ENCODE measurements at regions not wholly inside any gene's neighbourhood (a gene's known extent, or its start where the extent isn't known, plus 50 kb on each side); places are given as distances from the start of the nearest gene placed in this dataset.

GRCh38 chr12:111207761-111208160 is 161.1 kb downstream of the PHETA1 start:
- no peak overlapping the region for H3K27ac Mint-ChIP-seq
- no peaks in the 10 kb centered on the region for H3K36me3 Mint-ChIP-seq
- H3K4me1 Mint-ChIP-seq = no peaks in the 10 kb centered on the region
- H3K27me3 Mint-ChIP-seq = peaks cover 4% of the 10 kb centered on the region
- no peak overlapping the region for H3K4me3 Mint-ChIP-seq
- no peaks in the 10 kb centered on the region for H3K9me3 Mint-ChIP-seq

- Mint-ChIP-seq H3K27me3 (peaks cover 5% of the 10 kb centered on the region), H3K9me3 (no peaks in the 10 kb centered on the region), H3K4me1 (no peaks in the 10 kb centered on the region), H3K4me3 (no peak overlapping the region), H3K27ac (no peak overlapping the region), H3K36me3 (no peaks in the 10 kb centered on the region)
Observed at GRCh38 chr12:111204788-111205241, 164.1 kb downstream of the PHETA1 start.

GRCh38 chr12:111203969-111204368 is 164.9 kb downstream of the PHETA1 start:
- no peaks in the 10 kb centered on the region for H3K36me3 Mint-ChIP-seq

GRCh38 chr12:111203446-111203845 is 165.4 kb downstream of the PHETA1 start:
- Mint-ChIP-seq H3K36me3 (no peaks in the 10 kb centered on the region), H3K27ac (no peak overlapping the region), H3K4me1 (no peaks in the 10 kb centered on the region), H3K4me3 (no peak overlapping the region), H3K27me3 (peaks cover 4% of the 10 kb centered on the region), H3K9me3 (no peaks in the 10 kb centered on the region)

More at GRCh38 chr12:111203969-111204368, 164.9 kb downstream of the PHETA1 start:
- Mint-ChIP-seq H3K4me1 (no peaks in the 10 kb centered on the region), H3K27ac (no peak overlapping the region), H3K27me3 (peaks cover 5% of the 10 kb centered on the region), H3K9me3 (no peaks in the 10 kb centered on the region), H3K4me3 (no peak overlapping the region)

- Mint-ChIP-seq H3K27ac (no peak overlapping the region), H3K4me3 (no peak overlapping the region), H3K9me3 (no peaks in the 10 kb centered on the region), H3K36me3 (no peaks in the 10 kb centered on the region), H3K27me3 (peaks cover 4% of the 10 kb centered on the region), H3K4me1 (no peaks in the 10 kb centered on the region)
Observed at GRCh38 chr12:111202237-111202915, 166.5 kb downstream of the PHETA1 start.

GRCh38 chr12:111201495-111202236 is 167.2 kb downstream of the PHETA1 start:
- Mint-ChIP-seq H3K36me3 (no peaks in the 10 kb centered on the region), H3K9me3 (no peaks in the 10 kb centered on the region), H3K4me1 (no peaks in the 10 kb centered on the region), H3K27ac (no peak overlapping the region), H3K4me3 (no peak overlapping the region), H3K27me3 (peaks cover 4% of the 10 kb centered on the region)

GRCh38 chr12:111201036-111201435 is 167.9 kb downstream of the PHETA1 start:
- H3K27ac Mint-ChIP-seq = no peak overlapping the region
- no peaks in the 10 kb centered on the region for H3K36me3 Mint-ChIP-seq
- H3K27me3 Mint-ChIP-seq = peaks cover 4% of the 10 kb centered on the region
- no peaks in the 10 kb centered on the region for H3K9me3 Mint-ChIP-seq
- H3K4me1 Mint-ChIP-seq = no peaks in the 10 kb centered on the region
- H3K4me3 Mint-ChIP-seq = no peak overlapping the region

GRCh38 chr12:111197376-111197944 is 171.4 kb downstream of the PHETA1 start:
- Mint-ChIP-seq H3K4me3 (no peak overlapping the region), H3K4me1 (no peaks in the 10 kb centered on the region), H3K36me3 (no peaks in the 10 kb centered on the region), H3K27me3 (peaks cover under 1% of the 10 kb centered on the region), H3K27ac (no peak overlapping the region), H3K9me3 (no peaks in the 10 kb centered on the region)

- Mint-ChIP-seq H3K27me3 (no peaks in the 10 kb centered on the region), H3K9me3 (no peaks in the 10 kb centered on the region), H3K4me1 (no peaks in the 10 kb centered on the region)
Observed at GRCh38 chr12:111196532-111196931, 172.4 kb downstream of the PHETA1 start.

GRCh38 chr12:111195316-111195715 is 173.6 kb downstream of the PHETA1 start:
- no peak overlapping the region for H3K27ac Mint-ChIP-seq
- H3K4me1 Mint-ChIP-seq = no peaks in the 10 kb centered on the region
- H3K4me3 Mint-ChIP-seq = no peak overlapping the region
- H3K9me3 Mint-ChIP-seq = no peaks in the 10 kb centered on the region
- H3K27me3 Mint-ChIP-seq = no peaks in the 10 kb centered on the region
- H3K36me3 Mint-ChIP-seq = no peaks in the 10 kb centered on the region

More at GRCh38 chr12:111196532-111196931, 172.4 kb downstream of the PHETA1 start:
- no peak overlapping the region for H3K4me3 Mint-ChIP-seq
- H3K36me3 Mint-ChIP-seq = no peaks in the 10 kb centered on the region
- H3K27ac Mint-ChIP-seq = no peak overlapping the region

- Mint-ChIP-seq H3K36me3 (no peaks in the 10 kb centered on the region), H3K4me3 (no peak overlapping the region), H3K27me3 (no peaks in the 10 kb centered on the region), H3K4me1 (no peaks in the 10 kb centered on the region), H3K27ac (no peak overlapping the region), H3K9me3 (no peaks in the 10 kb centered on the region)
Observed at GRCh38 chr12:111194703-111195051, 174.2 kb downstream of the PHETA1 start.

- no peaks in the 10 kb centered on the region for H3K27me3 Mint-ChIP-seq
- H3K4me3 Mint-ChIP-seq = no peak overlapping the region
- H3K4me1 Mint-ChIP-seq = no peaks in the 10 kb centered on the region
- no peak overlapping the region for H3K27ac Mint-ChIP-seq
- no peaks in the 10 kb centered on the region for H3K9me3 Mint-ChIP-seq
- H3K36me3 Mint-ChIP-seq = no peaks in the 10 kb centered on the region
Observed at GRCh38 chr12:111193977-111194702, 174.8 kb downstream of the PHETA1 start.

- Mint-ChIP-seq H3K4me3 (no peak overlapping the region), H3K4me1 (no peaks in the 10 kb centered on the region), H3K36me3 (no peaks in the 10 kb centered on the region), H3K27ac (no peak overlapping the region), H3K27me3 (no peaks in the 10 kb centered on the region), H3K9me3 (no peaks in the 10 kb centered on the region)
Observed at GRCh38 chr12:111193496-111193895, 175.4 kb downstream of the PHETA1 start.

- no peaks in the 10 kb centered on the region for H3K9me3 Mint-ChIP-seq
- no peak overlapping the region for H3K4me3 Mint-ChIP-seq
- H3K27ac Mint-ChIP-seq = no peak overlapping the region
- no peaks in the 10 kb centered on the region for H3K27me3 Mint-ChIP-seq
- no peaks in the 10 kb centered on the region for H3K36me3 Mint-ChIP-seq
- H3K4me1 Mint-ChIP-seq = no peaks in the 10 kb centered on the region
Observed at GRCh38 chr12:111193067-111193466, 175.8 kb downstream of the PHETA1 start.

- Mint-ChIP-seq H3K27ac (no peak overlapping the region), H3K4me3 (no peak overlapping the region), H3K4me1 (no peaks in the 10 kb centered on the region), H3K36me3 (no peaks in the 10 kb centered on the region), H3K27me3 (no peaks in the 10 kb centered on the region), H3K9me3 (no peaks in the 10 kb centered on the region)
Observed at GRCh38 chr12:111192647-111193046, 176.2 kb downstream of the PHETA1 start.

Data from activated naive CD4-positive, alpha-beta T cell treated with anti-CD3 and anti-CD28 coated beads, Interleukin-2, amount 50 U/mL, for 24 hours (primary cell).